ENCODE measurements at regions not wholly inside any gene's neighbourhood (a gene's known extent, or its start where the extent isn't known, plus 50 kb on each side); places are given as distances from the start of the nearest gene placed in this dataset.

DNA sequence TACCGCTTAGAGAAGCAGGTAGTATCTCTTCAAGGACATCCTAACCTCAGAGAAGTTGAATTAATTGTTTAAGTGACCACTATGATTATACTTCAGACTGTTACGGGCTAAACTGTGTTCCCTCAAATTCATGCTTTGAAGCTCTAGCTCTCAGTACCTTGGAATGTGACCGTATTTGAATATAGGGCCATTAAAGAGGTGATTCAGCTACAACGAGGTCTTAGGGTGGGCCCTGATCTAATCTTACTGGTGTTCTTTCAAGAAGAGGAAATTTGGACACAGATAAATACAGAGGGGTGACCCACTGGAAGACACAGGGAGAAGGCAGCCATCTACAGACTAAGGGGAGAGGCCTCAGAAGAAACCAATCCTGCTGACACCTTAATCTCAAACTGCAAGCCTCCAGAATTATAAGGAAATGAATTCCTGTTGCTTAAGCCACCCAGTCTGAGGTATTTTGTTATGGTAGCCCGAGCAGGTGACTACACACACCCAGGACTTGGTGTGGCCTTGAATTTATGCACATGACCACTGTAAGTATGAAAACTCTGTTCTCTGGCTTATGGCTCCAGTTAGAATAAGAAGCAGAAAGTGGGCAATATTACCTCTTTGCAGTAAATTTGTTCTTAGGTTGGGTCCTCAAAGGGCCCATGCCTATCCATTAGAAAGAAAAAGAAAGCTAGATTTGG lies 249.1 kb downstream of the DHX35 start:
- Histone ChIP-seq H3K36me3 (no peaks in the 10 kb centered on the region), H3K4me1 (no peaks in the 10 kb centered on the region), H3K27ac (no peak overlapping the region), H3K9me3 (no peaks in the 10 kb centered on the region), H3K27me3 (peaks cover 4% of the 10 kb centered on the region), H3K4me3 (no peak overlapping the region)
- TF ChIP-seq POLR2A (IDR thresholded peaks at IDR 0.05) (no peak), EP300 (IDR thresholded peaks at IDR 0.05) (no peak), POLR2AphosphoS5 (IDR thresholded peaks at IDR 0.05) (no peak)
- TF ChIP-seq, protein P1, sequence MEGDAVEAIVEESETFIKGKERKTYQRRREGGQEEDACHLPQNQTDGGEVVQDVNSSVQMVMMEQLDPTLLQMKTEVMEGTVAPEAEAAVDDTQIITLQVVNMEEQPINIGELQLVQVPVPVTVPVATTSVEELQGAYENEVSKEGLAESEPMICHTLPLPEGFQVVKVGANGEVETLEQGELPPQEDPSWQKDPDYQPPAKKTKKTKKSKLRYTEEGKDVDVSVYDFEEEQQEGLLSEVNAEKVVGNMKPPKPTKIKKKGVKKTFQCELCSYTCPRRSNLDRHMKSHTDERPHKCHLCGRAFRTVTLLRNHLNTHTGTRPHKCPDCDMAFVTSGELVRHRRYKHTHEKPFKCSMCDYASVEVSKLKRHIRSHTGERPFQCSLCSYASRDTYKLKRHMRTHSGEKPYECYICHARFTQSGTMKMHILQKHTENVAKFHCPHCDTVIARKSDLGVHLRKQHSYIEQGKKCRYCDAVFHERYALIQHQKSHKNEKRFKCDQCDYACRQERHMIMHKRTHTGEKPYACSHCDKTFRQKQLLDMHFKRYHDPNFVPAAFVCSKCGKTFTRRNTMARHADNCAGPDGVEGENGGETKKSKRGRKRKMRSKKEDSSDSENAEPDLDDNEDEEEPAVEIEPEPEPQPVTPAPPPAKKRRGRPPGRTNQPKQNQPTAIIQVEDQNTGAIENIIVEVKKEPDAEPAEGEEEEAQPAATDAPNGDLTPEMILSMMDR (IDR thresholded peaks at IDR 0.05) = no peak
- ATAC-seq = no peak
- 62 to 70% methylated on average over 4 to 5 of the region's 5 CpGs for WGBS, 2 donors (ENCODE audit: low coverage in 1 of 2)

DNA sequence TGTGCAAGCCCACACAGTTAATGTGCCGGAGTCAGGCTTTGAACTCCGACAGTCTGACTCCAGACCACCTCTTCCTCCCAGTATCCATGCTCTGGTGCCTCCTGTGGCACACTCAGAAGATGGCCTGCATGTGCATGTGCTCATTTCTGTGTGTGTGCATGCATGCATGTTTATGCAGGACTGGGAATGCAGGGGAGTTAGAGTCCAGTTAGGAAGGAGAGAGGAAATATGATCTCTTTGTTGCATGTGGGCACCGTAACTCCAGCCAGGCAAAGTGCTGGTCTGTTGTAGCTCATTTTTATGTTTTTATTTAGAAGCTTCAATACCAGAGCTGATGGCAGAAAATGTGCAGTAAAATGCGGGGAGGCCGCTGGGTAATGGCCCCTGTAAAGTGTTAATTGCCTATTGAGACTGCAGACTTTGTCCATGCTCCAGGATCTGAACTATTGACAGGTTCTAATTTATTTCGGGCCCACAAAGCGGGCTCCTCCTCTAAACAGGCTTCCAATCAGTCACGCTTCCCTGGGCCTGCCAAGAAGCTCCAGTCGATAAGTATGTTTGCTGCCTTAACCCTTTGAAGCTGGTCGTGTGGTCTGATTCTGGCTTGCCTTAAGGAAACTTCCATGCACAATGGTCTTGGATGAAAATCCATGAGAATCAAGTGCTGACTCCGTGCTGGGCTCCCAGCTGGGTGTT lies 248.3 kb downstream of the DHX35 start:
- no peak for ATAC-seq
- 41 to 46% methylated on average over 8 to 9 of the region's 11 CpGs for WGBS, 2 donors (ENCODE audit: low coverage in 1 of 2)
- Histone ChIP-seq H3K4me3 (no peak overlapping the region), H3K4me1 (no peaks in the 10 kb centered on the region), H3K27me3 (peaks cover 4% of the 10 kb centered on the region), H3K36me3 (no peaks in the 10 kb centered on the region), H3K9me3 (no peaks in the 10 kb centered on the region), H3K27ac (no peak overlapping the region)
- TF ChIP-seq, protein P1 (IDR thresholded peaks at IDR 0.05) = no peak
- TF ChIP-seq POLR2A (IDR thresholded peaks at IDR 0.05) = no peak
- TF ChIP-seq POLR2AphosphoS5 (IDR thresholded peaks at IDR 0.05) = no peak
- TF ChIP-seq EP300 (IDR thresholded peaks at IDR 0.05) = no peak

DNA sequence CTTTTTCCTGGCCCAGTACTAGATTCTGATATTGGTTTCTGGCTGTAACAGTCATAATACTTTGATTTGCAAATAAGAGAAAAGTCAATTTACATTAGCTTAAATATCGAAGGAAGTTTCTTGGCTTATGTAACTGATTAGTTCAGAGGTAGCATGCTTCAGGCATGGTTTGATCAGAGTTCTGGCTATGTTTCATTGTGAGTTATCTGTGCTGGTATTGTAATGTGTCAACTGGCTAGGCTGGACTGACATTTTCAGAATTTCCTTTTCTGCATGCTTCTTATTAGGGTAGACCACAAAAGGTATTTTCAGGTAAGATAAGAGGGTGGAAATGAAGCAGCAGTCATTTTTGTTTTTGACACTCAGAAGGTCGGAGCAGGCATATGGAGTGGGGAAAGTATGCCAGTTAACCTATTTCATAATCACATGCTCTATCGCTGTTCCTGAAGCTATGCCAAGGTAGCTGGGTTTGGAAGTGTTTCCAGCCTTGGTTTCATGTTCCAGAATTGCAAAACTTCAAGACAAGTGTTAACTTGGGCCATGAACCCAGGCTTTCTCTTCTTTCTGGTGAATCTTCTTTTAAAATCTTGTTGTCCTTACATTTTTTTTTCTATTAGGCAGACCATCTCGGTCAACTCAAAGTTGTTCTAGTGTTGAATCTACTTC lies 244.9 kb downstream of the DHX35 start:
- H3K9me3 ChIP-seq = peaks cover 0 to 13% (median 0%) of the 10 kb centered on the region in 3 donors
- H3K4me3 ChIP-seq = no peak overlapping the region
- no peak overlapping the region for H3K27ac ChIP-seq
- H3K4me1 ChIP-seq = no peaks in the 10 kb centered on the region
- TF ChIP-seq POLR2A (IDR thresholded peaks at IDR 0.05) (no peak), POLR2AphosphoS5 (IDR thresholded peaks at IDR 0.05) (no peak), EP300 (IDR thresholded peaks at IDR 0.05) (no peak)
- TF ChIP-seq, protein P1 (IDR thresholded peaks at IDR 0.05) = no peak
- no peaks in the 10 kb centered on the region for H3K36me3 ChIP-seq
- peaks cover 8% of the 10 kb centered on the region for H3K27me3 ChIP-seq
- no peak for ATAC-seq
- WGBS, 2 donors (ENCODE audit: low coverage in 1 of 2) = 57 to 69% methylated on average over 3 to 4 of the region's 4 CpGs

DNA sequence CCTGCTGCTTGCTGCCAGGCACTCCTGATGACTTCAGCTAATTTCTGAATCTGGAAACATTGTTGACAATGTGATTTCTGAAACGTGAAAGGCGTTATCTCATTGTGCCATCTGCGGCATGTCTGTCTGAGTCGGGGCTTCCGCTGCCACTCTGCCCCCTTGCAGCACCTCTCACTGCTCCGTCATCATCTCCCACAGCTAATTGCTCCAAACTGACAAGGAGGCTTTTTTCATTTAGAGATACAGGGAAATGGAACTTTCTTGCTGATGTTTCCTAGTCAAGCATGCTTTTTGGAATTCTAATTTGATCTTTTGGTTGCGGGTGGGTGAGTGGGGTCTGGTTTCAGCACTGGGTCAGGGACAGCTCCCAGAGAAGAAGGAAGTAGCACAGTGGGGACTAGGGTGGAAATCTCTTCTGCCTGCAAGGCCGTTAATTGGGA lies 233.5 kb downstream of the DHX35 start:
- 20 to 34% methylated on average over 6 to 7 of the region's 8 CpGs for WGBS, 2 donors (ENCODE audit: low coverage in 1 of 2)
- Histone ChIP-seq H3K9me3 (peaks cover 0 to 14% (median 0%) of the 10 kb centered on the region in 3 donors), H3K27ac (no peak overlapping the region), H3K4me3 (no peak overlapping the region), H3K4me1 (no peaks in the 10 kb centered on the region), H3K27me3 (peaks cover 23% of the 10 kb centered on the region), H3K36me3 (no peaks in the 10 kb centered on the region)
- TF ChIP-seq POLR2A (IDR thresholded peaks at IDR 0.05) (no peak), EP300 (IDR thresholded peaks at IDR 0.05) (no peak), POLR2AphosphoS5 (IDR thresholded peaks at IDR 0.05) (no peak)
- TF ChIP-seq, protein P1 (IDR thresholded peaks at IDR 0.05) = no peak
- ATAC-seq = no peak
